Peyer's patch (tissue), 4 donors: ENCODE measurements at regions not wholly inside any gene's neighbourhood (a gene's known extent, or its start where the extent isn't known, plus 50 kb on each side); places are given as distances from the start of the nearest gene placed in this dataset.

Experiments used
- POLR2A ChIP-seq, 2 donors: fragments of 450-650 bp; IDR thresholded peaks; one replicate each; pipeline ENCODE4 v1.5.1; 2017; ENCODE audit warnings: antibody characterized with exemption in 2 of 2, mild to moderate bottlenecking in 2 of 2, moderate library complexity in 2 of 2
- TF ChIP-seq, protein P1 (sequence below), 6 experiments: fragments of 450-650 bp in 4 of 6; fragments of 200-600 bp in 2 of 6; sonication (generic) in 1 of 6; IDR thresholded peaks; one replicate each; pipeline ENCODE4 v1.5.1; 2017 to 2019; ENCODE audit warnings: antibody characterized with exemption in 6 of 6, mild to moderate bottlenecking in 3 of 6, moderate library complexity in 1 of 6

- TF ChIP-seq, protein P1, sequence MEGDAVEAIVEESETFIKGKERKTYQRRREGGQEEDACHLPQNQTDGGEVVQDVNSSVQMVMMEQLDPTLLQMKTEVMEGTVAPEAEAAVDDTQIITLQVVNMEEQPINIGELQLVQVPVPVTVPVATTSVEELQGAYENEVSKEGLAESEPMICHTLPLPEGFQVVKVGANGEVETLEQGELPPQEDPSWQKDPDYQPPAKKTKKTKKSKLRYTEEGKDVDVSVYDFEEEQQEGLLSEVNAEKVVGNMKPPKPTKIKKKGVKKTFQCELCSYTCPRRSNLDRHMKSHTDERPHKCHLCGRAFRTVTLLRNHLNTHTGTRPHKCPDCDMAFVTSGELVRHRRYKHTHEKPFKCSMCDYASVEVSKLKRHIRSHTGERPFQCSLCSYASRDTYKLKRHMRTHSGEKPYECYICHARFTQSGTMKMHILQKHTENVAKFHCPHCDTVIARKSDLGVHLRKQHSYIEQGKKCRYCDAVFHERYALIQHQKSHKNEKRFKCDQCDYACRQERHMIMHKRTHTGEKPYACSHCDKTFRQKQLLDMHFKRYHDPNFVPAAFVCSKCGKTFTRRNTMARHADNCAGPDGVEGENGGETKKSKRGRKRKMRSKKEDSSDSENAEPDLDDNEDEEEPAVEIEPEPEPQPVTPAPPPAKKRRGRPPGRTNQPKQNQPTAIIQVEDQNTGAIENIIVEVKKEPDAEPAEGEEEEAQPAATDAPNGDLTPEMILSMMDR (IDR thresholded peaks at IDR 0.05): no peak
- TF ChIP-seq POLR2A (IDR thresholded peaks at IDR 0.05): no peak
Measured at GRCh38 chr12:77189458-77189857, 124.1 kb upstream of the E2F7 start.
